Calu3 (cell line): ENCODE measurements at regions not wholly inside any gene's neighbourhood (a gene's known extent, or its start where the extent isn't known, plus 50 kb on each side); places are given as distances from the start of the nearest gene placed in this dataset.

Source experiments
- BruUV-seq: library from RNA; stranded (reverse); fragments of 400-500 nt; replicated peaks from 2 replicates; lab custom pipeline; 2021; lab: Mats Ljungman, UMichigan
- CTCF ChIA-PET: fragments of 300-600 bp; sonication (Branson Sonifier 250); formaldehyde crosslinking; loops from one replicate; lab custom pipeline; 2022; ENCODE audit warnings: antibody characterized with exemption; lab: Charles Lee
- DNase-seq: peaks from one replicate; pipeline ENCODE4 v3.0.0; 2022
- H3K27ac Mint-ChIP-seq: one replicate; pipeline ENCODE4 v1.8.0; 2022; ENCODE audit warnings: mixed read lengths; ENCODE audit not compliant: unreplicated experiment
- H3K27me3 Mint-ChIP-seq: one replicate; pipeline ENCODE4 v1.8.0; 2022; ENCODE audit warnings: mixed read lengths; ENCODE audit not compliant: unreplicated experiment
- H3K36me3 Mint-ChIP-seq: one replicate; pipeline ENCODE4 v1.8.0; 2022; ENCODE audit warnings: mild to moderate bottlenecking, moderate library complexity, mixed read lengths; ENCODE audit not compliant: insufficient read depth, unreplicated experiment
- H3K4me1 Mint-ChIP-seq: one replicate; pipeline ENCODE4 v1.8.0; 2022; ENCODE audit warnings: mild to moderate bottlenecking, low read depth, mixed read lengths; ENCODE audit not compliant: unreplicated experiment
- H3K4me3 Mint-ChIP-seq: one replicate; pipeline ENCODE4 v1.8.0; 2022; ENCODE audit warnings: mild to moderate bottlenecking, low read depth, moderate library complexity, mixed read lengths; ENCODE audit not compliant: unreplicated experiment
- H3K9me3 Mint-ChIP-seq: one replicate; pipeline ENCODE4 v1.8.0; 2022; ENCODE audit warnings: low read depth, mixed read lengths; ENCODE audit not compliant: unreplicated experiment
- CTCF ChIP-seq: fragments of 200-600 bp; IDR thresholded peaks from one replicate; pipeline ENCODE4 v1.8.0; 2022; ENCODE audit warnings: antibody characterized with exemption; ENCODE audit not compliant: unreplicated experiment
- intact Hi-C: fragments of 100-400 bp; cut with micrococcal nuclease; formaldehyde crosslinking; loops from one replicate; pipeline ENCODE4 v1.10.0; 2022; ENCODE audit not compliant: unreplicated experiment

GRCh38 chr6:74318738-74319137 lies 622.7 kb downstream of the CD109 start:
- BruUV-seq: no TSS peak
- DNase-seq: no peak
- H3K4me3 Mint-ChIP-seq: no peak overlapping the region
- H3K36me3 Mint-ChIP-seq: no peaks in the 10 kb centered on the region
- H3K9me3 Mint-ChIP-seq: peaks cover 3% of the 10 kb centered on the region
- CTCF ChIA-PET: interaction anchor here (1.6 kb wide), 1 partner anchor 70 kb away, joined by 4 read pairs; no protein-coding TSS in a partner anchor
- no peak overlapping the region for H3K27ac Mint-ChIP-seq
- intact Hi-C loops: no loop called here
- peaks cover 9% of the 10 kb centered on the region for H3K4me1 Mint-ChIP-seq
- H3K27me3 Mint-ChIP-seq: no peaks in the 10 kb centered on the region
- no peak for TF ChIP-seq CTCF

GRCh38 chr6:74312081-74312480 lies 616.1 kb downstream of the CD109 start:
- CTCF ChIA-PET: no interaction called here

GRCh38 chr6:74311431-74311830 lies 615.4 kb downstream of the CD109 start:
- BruUV-seq: no TSS peak
- Mint-ChIP-seq H3K4me3 (no peak overlapping the region), H3K27ac (no peak overlapping the region), H3K9me3 (peaks cover 6% of the 10 kb centered on the region), H3K36me3 (no peaks in the 10 kb centered on the region), H3K27me3 (no peaks in the 10 kb centered on the region), H3K4me1 (no peaks in the 10 kb centered on the region)
- no peak for DNase-seq
- intact Hi-C loops: no loop called here
- CTCF ChIA-PET: no interaction called here
- no peak for TF ChIP-seq CTCF

More at GRCh38 chr6:74312081-74312480, 616.1 kb downstream of the CD109 start:
- no peak for DNase-seq
- Mint-ChIP-seq H3K4me1 (no peaks in the 10 kb centered on the region), H3K4me3 (no peak overlapping the region), H3K9me3 (peaks cover 6% of the 10 kb centered on the region), H3K27ac (no peak overlapping the region), H3K36me3 (no peaks in the 10 kb centered on the region), H3K27me3 (no peaks in the 10 kb centered on the region)
- intact Hi-C loops: no loop called here
- no TSS peak for BruUV-seq
- TF ChIP-seq CTCF: no peak

GRCh38 chr6:74289884-74290283 lies 593.9 kb downstream of the CD109 start:
- H3K27me3 Mint-ChIP-seq: no peaks in the 10 kb centered on the region
- peaks cover 17% of the 10 kb centered on the region for H3K4me1 Mint-ChIP-seq
- CTCF ChIA-PET: no interaction called here
- no TSS peak for BruUV-seq
- H3K36me3 Mint-ChIP-seq: no peaks in the 10 kb centered on the region
- TF ChIP-seq CTCF: no peak
- DNase-seq: no peak
- peaks cover 2% of the 10 kb centered on the region for H3K9me3 Mint-ChIP-seq
- intact Hi-C loops: no loop called here
- no peak overlapping the region for H3K27ac Mint-ChIP-seq
- H3K4me3 Mint-ChIP-seq: no peak overlapping the region
